PC-9 (cell line): ENCODE measurements at regions not wholly inside any gene's neighbourhood (a gene's known extent, or its start where the extent isn't known, plus 50 kb on each side); places are given as distances from the start of the nearest gene placed in this dataset.

Experiments used
- BruUV-seq: library from RNA; stranded (reverse); fragments of 400-500 nt; replicated peaks from 2 replicates; lab custom pipeline; 2021; lab: Mats Ljungman, UMichigan
- CTCF ChIA-PET: fragments of 300-600 bp; sonication (Branson Sonifier 250); formaldehyde crosslinking; loops from one replicate; lab custom pipeline; 2022; ENCODE audit warnings: antibody characterized with exemption; lab: Charles Lee
- POLR2A ChIA-PET: fragments of 300-600 bp; sonication (Branson Sonifier 250); formaldehyde crosslinking; loops from one replicate; lab custom pipeline; 2022; ENCODE audit warnings: antibody characterized with exemption; ENCODE audit not compliant: unreplicated experiment; lab: Charles Lee
- DNase-seq, 2 experiments: peaks; one replicate each; pipeline versions ENCODE4 v3.0.0 to v3.0.0-alpha.2; 2015 to 2022; ENCODE audit warnings: mixed read lengths in 1 of 2
- H2AFZ ChIP-seq: fragments of 200-600 bp; sonication (generic); 2 replicates; pipeline ENCODE4 v1.8.1; 2017; ENCODE audit warnings: antibody characterized with exemption
- H3F3A ChIP-seq: fragments of 200-600 bp; sonication (generic); 2 replicates; pipeline ENCODE4 v1.8.1; 2017; ENCODE audit warnings: antibody characterized with exemption, mild to moderate bottlenecking, low read depth; ENCODE audit not compliant: insufficient read depth
- H3K27ac ChIP-seq: fragments of 200-600 bp; sonication (generic); 2 replicates; pipeline ENCODE4 v1.6.1; 2016; ENCODE audit warnings: mixed run types
- H3K27me3 ChIP-seq: fragments of 200-600 bp; sonication (generic); 2 replicates; pipeline ENCODE4 v1.6.1; 2016; ENCODE audit warnings: low read depth, mixed run types; ENCODE audit not compliant: insufficient read depth
- H3K36me3 ChIP-seq: fragments of 200-600 bp; sonication (generic); 2 replicates; pipeline ENCODE4 v1.6.1; 2016; ENCODE audit warnings: low read depth, mixed run types
- H3K4me1 ChIP-seq: fragments of 200-600 bp; sonication (generic); replicated peaks from 2 replicates; pipeline ENCODE4 v1.6.1; 2016; ENCODE audit warnings: mixed run types; ENCODE audit not compliant: insufficient read depth
- H3K4me2 ChIP-seq: fragments of 200-600 bp; sonication (generic); 2 replicates; pipeline ENCODE4 v1.6.1; 2017; ENCODE audit warnings: mixed run types
- H3K4me3 ChIP-seq: fragments of 200-600 bp; sonication (generic); 2 replicates; pipeline ENCODE4 v1.6.1; 2016; ENCODE audit warnings: mixed run types
- H3K79me2 ChIP-seq: fragments of 200-600 bp; sonication (generic); 2 replicates; pipeline ENCODE4 v1.6.1; 2017; ENCODE audit warnings: low read depth, mixed run types
- H3K9me2 ChIP-seq: fragments of 200-600 bp; sonication (generic); 2 replicates; pipeline ENCODE4 v1.8.1; 2017; ENCODE audit warnings: mild to moderate bottlenecking; ENCODE audit not compliant: insufficient read depth
- H3K9me3 ChIP-seq: fragments of 200-600 bp; sonication (generic); 2 replicates; pipeline ENCODE4 v1.8.1; 2016; ENCODE audit warnings: low read depth; ENCODE audit not compliant: insufficient read depth
- H4K20me1 ChIP-seq: fragments of 200-600 bp; sonication (generic); 2 replicates; pipeline ENCODE4 v1.8.1; 2017; ENCODE audit not compliant: insufficient read depth
- EZH2 ChIP-seq: fragments of 200-600 bp; sonication (generic); IDR thresholded peaks from 2 replicates; pipeline ENCODE4 v1.8.0; 2017; ENCODE audit warnings: antibody characterized with exemption, low read depth
- intact Hi-C: fragments of 100-400 bp; cut with micrococcal nuclease; formaldehyde crosslinking; loops from one replicate; pipeline ENCODE4 v1.10.0; 2022; ENCODE audit not compliant: unreplicated experiment
- TF ChIP-seq, protein P1 (sequence below): fragments of 200-600 bp; sonication (generic); conservative IDR thresholded peaks from 2 replicates; pipeline ENCODE4 v1.6.1; 2017; ENCODE audit warnings: mixed run types, antibody characterized with exemption, mild to moderate bottlenecking, moderate library complexity

DNA sequence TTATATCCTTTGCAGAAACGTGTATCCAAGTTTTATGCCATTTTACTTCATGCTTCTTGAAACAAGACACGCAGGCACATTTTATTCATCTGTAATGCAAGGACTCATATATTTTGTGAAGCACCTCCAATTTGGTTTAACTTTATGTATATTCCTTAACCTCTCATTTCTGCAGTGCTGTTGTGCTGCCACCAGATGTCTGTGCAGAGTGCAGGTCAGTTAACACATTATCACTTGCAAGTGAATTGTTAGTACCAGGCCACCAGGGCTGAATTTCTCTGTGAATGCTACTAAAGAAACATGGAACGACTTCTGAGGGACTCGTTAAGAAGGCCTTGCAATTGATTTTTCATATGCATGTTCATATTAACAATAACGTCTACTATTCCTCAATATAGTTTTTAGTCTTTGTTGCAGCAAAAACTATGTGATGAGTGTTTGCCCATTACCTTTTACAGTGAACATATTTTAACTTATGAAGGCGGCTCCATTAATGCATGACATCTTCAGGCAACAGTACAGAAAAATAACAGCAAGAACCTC lies 770.3 kb downstream of the NLGN4X start:
- no peak for DNase-seq
- no peaks in the 10 kb centered on the region for H3K79me2 ChIP-seq
- no TSS peak for BruUV-seq
- TF ChIP-seq, protein P1, sequence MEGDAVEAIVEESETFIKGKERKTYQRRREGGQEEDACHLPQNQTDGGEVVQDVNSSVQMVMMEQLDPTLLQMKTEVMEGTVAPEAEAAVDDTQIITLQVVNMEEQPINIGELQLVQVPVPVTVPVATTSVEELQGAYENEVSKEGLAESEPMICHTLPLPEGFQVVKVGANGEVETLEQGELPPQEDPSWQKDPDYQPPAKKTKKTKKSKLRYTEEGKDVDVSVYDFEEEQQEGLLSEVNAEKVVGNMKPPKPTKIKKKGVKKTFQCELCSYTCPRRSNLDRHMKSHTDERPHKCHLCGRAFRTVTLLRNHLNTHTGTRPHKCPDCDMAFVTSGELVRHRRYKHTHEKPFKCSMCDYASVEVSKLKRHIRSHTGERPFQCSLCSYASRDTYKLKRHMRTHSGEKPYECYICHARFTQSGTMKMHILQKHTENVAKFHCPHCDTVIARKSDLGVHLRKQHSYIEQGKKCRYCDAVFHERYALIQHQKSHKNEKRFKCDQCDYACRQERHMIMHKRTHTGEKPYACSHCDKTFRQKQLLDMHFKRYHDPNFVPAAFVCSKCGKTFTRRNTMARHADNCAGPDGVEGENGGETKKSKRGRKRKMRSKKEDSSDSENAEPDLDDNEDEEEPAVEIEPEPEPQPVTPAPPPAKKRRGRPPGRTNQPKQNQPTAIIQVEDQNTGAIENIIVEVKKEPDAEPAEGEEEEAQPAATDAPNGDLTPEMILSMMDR = peak; percentile 41; the same call in 1 of the 2 replicates
- TF ChIP-seq EZH2 = no peak
- H3K4me1 ChIP-seq = no peaks in the 10 kb centered on the region
- intact Hi-C loops = no loop called here
- no peak overlapping the region for H3K4me3 ChIP-seq
- H3K9me2 ChIP-seq = no peaks in the 10 kb centered on the region
- no peaks in the 10 kb centered on the region for H3K9me3 ChIP-seq
- CTCF ChIA-PET = no interaction called here
- no peaks in the 10 kb centered on the region for H3K36me3 ChIP-seq
- H3K27me3 ChIP-seq = no peaks in the 10 kb centered on the region
- no peak overlapping the region for H3K27ac ChIP-seq
- H2AFZ ChIP-seq = no peak overlapping the region
- no peaks in the 10 kb centered on the region for H3F3A ChIP-seq
- H3K4me2 ChIP-seq = no peak overlapping the region
- POLR2A ChIA-PET = no interaction called here
- H4K20me1 ChIP-seq = no peaks in the 10 kb centered on the region

DNA sequence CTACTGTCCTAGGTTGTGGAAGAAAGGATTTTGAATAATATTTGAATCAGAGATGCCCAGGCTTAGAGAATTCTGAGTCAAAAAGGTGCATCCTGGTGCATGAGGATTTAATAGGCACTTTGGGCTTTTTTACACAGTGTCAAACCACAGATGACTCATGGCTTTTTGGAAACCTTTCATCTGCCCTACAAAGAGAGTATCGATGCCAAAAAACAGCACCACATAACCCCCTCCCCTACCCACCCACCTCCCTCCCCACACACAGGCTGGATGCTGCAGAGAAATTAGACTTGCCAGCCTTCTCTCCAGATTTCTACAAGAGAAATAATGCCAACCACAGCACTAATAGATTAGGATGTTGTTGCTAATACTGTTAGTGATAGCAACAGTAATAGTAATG lies 779.3 kb downstream of the NLGN4X start:
- Histone ChIP-seq H3K9me3 (no peaks in the 10 kb centered on the region), H3K4me2 (no peak overlapping the region), H3K4me3 (no peak overlapping the region), H3K9me2 (no peaks in the 10 kb centered on the region), H3K36me3 (no peaks in the 10 kb centered on the region), H3K27me3 (no peaks in the 10 kb centered on the region), H3K79me2 (no peaks in the 10 kb centered on the region), H2AFZ (no peak overlapping the region), H3K4me1 (no peaks in the 10 kb centered on the region), H3F3A (no peaks in the 10 kb centered on the region), H3K27ac (no peak overlapping the region), H4K20me1 (no peaks in the 10 kb centered on the region)
- no TSS peak for BruUV-seq
- ChIA-PET CTCF (no interaction called here), POLR2A (no interaction called here)
- DNase-seq = no peak
- intact Hi-C loops = no loop called here
- TF ChIP-seq, protein P1 = no peak
- TF ChIP-seq EZH2 = no peak

DNA sequence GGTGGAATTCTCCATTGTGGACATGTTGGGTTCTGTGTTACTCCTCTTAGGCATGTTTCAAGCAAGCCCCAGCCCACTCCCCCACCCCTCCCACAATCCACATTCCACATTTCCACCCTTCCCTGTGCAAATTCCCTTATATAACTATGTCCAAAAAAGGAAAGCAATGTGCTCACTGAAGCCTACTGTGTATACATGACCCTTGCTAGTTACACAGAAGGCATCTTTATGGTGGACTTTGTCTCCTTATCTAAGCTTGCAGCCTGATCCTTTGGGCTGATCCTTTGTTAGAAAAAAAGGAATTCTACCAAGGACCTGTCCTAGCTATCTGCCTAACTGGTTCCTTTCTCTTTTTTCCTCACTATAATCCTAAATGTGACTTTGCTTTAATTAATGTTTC lies 796.8 kb downstream of the NLGN4X start:
- no peaks in the 10 kb centered on the region for H3K79me2 ChIP-seq
- H3K9me2 ChIP-seq = no peaks in the 10 kb centered on the region
- no peaks in the 10 kb centered on the region for H3K36me3 ChIP-seq
- intact Hi-C loops = no loop called here
- no peaks in the 10 kb centered on the region for H4K20me1 ChIP-seq
- no peaks in the 10 kb centered on the region for H3K4me1 ChIP-seq
- no peak overlapping the region for H3K27ac ChIP-seq
- H3F3A ChIP-seq = no peaks in the 10 kb centered on the region
- BruUV-seq = no TSS peak
- ChIA-PET CTCF (no interaction called here), POLR2A (no interaction called here)
- DNase-seq = no peak
- H3K9me3 ChIP-seq = 0 out of 2 replicates have a peak, but pooled peaks cover 3% of the 10 kb centered on the region
- no peaks in the 10 kb centered on the region for H3K27me3 ChIP-seq
- H3K4me2 ChIP-seq = no peak overlapping the region
- no peak overlapping the region for H2AFZ ChIP-seq
- TF ChIP-seq EZH2 = no peak
- TF ChIP-seq, protein P1 = no peak
- no peak overlapping the region for H3K4me3 ChIP-seq
